SH-SY5Y (cell line): ENCODE measurements at regions not wholly inside any gene's neighbourhood (a gene's known extent, or its start where the extent isn't known, plus 50 kb on each side); places are given as distances from the start of the nearest gene placed in this dataset.

Source experiments
- GATA2 ChIP-seq: IDR thresholded peaks from 2 replicates; pipeline ENCODE4 v1.6.1; 2011; ENCODE audit warnings: mild to moderate bottlenecking, low read depth, low read length
- GATA3 ChIP-seq: IDR thresholded peaks from 2 replicates; pipeline ENCODE4 v1.6.1; 2011; ENCODE audit warnings: low read depth, mild to moderate bottlenecking, low read length, moderate library complexity

GRCh38 chr14:97233319-97233985, 436.3 kb downstream of the VRK1 start:
- no peak for TF ChIP-seq GATA2
- no peak for TF ChIP-seq GATA3
